ENCODE measurements at regions not wholly inside any gene's neighbourhood (a gene's known extent, or its start where the extent isn't known, plus 50 kb on each side); places are given as distances from the start of the nearest gene placed in this dataset.

DNA sequence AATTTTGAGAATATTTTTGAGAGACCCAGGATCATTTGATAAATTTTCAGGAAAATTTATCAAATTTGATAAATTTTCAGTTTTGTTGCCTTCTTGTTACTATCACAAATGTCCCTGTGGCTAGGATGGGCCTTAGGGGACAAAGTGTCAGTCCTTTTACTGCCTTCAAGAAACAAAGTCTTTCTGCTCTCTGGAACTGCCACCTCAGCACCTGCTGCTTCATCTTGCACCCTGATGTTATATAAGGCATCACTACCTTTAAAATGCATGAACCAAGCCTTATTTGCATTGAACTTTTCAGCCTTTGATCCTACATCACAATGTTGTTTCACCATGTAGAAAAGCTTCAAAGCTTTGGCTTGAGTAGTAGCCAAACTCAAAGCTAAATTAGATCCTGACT lies 123.0 kb upstream of the CNTLN start:
- TF ChIP-seq POLR2AphosphoS5 (IDR thresholded peaks at IDR 0.05; ENCODE audit: low read depth) (no peak), CTCF (conservative IDR thresholded peaks at IDR 0.05; ENCODE audit: low read depth in 2 of 2) (no peak), EZH2phosphoT487 (IDR thresholded peaks at IDR 0.05; ENCODE audit: unreplicated experiment) (no peak), EZH2 (IDR thresholded peaks at IDR 0.05; ENCODE audit: low read depth, unreplicated experiment) (no peak), JUNB (IDR thresholded peaks at IDR 0.05; ENCODE audit: unreplicated experiment) (no peak)
